ENCODE measurements at regions not wholly inside any gene's neighbourhood (a gene's known extent, or its start where the extent isn't known, plus 50 kb on each side); places are given as distances from the start of the nearest gene placed in this dataset.

DNA sequence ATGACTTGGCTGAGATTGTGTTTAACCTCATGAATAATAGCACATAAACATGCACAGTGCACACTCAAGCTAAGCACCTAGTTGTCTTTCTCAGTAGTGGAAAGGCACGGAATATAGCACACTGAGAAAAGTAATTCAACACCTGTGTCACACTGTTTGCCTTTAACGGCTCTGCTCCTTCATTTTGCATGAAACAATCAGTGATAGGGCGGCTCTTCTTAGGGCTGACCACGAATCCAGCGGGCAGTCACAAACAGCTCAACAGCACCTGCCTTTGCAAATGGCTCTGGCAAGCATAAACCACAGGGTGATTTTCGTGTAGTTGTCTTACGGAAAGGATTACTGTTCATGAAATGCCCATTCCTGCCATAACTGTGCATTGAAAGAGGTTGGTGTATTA is 954.0 kb upstream of the TENM3 start:
- no peak for DNase-seq (ENCODE audit: low spot score)
- TF ChIP-seq, protein P1, sequence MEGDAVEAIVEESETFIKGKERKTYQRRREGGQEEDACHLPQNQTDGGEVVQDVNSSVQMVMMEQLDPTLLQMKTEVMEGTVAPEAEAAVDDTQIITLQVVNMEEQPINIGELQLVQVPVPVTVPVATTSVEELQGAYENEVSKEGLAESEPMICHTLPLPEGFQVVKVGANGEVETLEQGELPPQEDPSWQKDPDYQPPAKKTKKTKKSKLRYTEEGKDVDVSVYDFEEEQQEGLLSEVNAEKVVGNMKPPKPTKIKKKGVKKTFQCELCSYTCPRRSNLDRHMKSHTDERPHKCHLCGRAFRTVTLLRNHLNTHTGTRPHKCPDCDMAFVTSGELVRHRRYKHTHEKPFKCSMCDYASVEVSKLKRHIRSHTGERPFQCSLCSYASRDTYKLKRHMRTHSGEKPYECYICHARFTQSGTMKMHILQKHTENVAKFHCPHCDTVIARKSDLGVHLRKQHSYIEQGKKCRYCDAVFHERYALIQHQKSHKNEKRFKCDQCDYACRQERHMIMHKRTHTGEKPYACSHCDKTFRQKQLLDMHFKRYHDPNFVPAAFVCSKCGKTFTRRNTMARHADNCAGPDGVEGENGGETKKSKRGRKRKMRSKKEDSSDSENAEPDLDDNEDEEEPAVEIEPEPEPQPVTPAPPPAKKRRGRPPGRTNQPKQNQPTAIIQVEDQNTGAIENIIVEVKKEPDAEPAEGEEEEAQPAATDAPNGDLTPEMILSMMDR (IDR thresholded peaks at IDR 0.05; ENCODE audit: unreplicated experiment) = no peak
- Mint-ChIP-seq H3K36me3 (ENCODE audit: low read depth, unreplicated experiment) (no peaks in the 10 kb centered on the region), H3K9me3 (ENCODE audit: unreplicated experiment) (no peaks in the 10 kb centered on the region), H3K27me3 (ENCODE audit: unreplicated experiment) (no peaks in the 10 kb centered on the region), H3K27ac (ENCODE audit: unreplicated experiment) (no peak overlapping the region), H3K4me1 (ENCODE audit: unreplicated experiment) (peaks cover 14% of the 10 kb centered on the region), H3K4me3 (ENCODE audit: unreplicated experiment) (no peak overlapping the region)

DNA sequence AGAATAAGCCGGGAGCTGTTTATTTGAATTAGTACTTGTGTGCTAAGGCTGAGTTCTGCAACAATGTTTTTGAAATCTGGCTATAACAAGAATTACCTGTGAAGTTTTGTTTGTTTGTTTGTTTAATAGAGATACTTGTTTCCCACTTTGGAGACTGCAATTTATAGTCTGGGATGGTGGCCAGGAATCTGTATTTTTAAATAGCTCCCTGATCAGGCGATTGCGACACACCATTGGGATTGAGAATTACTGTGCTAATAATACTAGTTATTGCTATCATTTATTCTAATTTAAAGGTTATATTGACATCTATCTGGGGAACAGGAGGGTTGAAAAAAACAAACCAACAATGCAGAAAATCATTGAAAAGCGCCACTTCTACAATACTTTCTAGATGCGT is 951.6 kb upstream of the TENM3 start:
- H3K27ac Mint-ChIP-seq (ENCODE audit: unreplicated experiment) = no peak overlapping the region
- DNase-seq (ENCODE audit: low spot score) = no peak
- no peaks in the 10 kb centered on the region for H3K9me3 Mint-ChIP-seq (ENCODE audit: unreplicated experiment)
- H3K4me3 Mint-ChIP-seq (ENCODE audit: unreplicated experiment) = no peak overlapping the region
- H3K36me3 Mint-ChIP-seq (ENCODE audit: low read depth, unreplicated experiment) = no peaks in the 10 kb centered on the region
- TF ChIP-seq, protein P1 (IDR thresholded peaks at IDR 0.05; ENCODE audit: unreplicated experiment) = no peak
- no peaks in the 10 kb centered on the region for H3K27me3 Mint-ChIP-seq (ENCODE audit: unreplicated experiment)
- peaks cover 18% of the 10 kb centered on the region for H3K4me1 Mint-ChIP-seq (ENCODE audit: unreplicated experiment)

DNA sequence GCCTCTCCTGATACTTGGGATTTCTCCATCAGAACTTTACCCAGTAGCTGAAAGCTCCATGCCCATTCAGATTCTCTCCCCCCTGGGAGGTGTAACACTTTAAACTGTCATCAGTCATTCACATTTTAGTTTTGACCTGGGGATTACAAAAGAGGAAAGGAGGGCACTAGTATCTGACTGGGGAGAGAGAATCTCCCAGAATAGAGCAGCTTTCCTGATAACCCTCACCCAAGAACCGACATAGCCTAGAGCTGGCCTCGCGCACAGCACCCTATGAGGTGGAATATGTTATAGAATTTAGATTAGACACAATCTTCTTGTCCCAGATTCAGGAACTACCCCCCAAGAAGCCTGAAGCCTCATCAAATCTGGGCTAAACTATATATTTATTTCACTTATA is 950.2 kb upstream of the TENM3 start:
- Mint-ChIP-seq H3K4me3 (ENCODE audit: unreplicated experiment) (no peak overlapping the region), H3K4me1 (ENCODE audit: unreplicated experiment) (peaks cover 18% of the 10 kb centered on the region), H3K27me3 (ENCODE audit: unreplicated experiment) (no peaks in the 10 kb centered on the region), H3K9me3 (ENCODE audit: unreplicated experiment) (no peaks in the 10 kb centered on the region), H3K36me3 (ENCODE audit: low read depth, unreplicated experiment) (no peaks in the 10 kb centered on the region), H3K27ac (ENCODE audit: unreplicated experiment) (no peak overlapping the region)
- DNase-seq (ENCODE audit: low spot score) = no peak
- TF ChIP-seq, protein P1 (IDR thresholded peaks at IDR 0.05; ENCODE audit: unreplicated experiment) = no peak

DNA sequence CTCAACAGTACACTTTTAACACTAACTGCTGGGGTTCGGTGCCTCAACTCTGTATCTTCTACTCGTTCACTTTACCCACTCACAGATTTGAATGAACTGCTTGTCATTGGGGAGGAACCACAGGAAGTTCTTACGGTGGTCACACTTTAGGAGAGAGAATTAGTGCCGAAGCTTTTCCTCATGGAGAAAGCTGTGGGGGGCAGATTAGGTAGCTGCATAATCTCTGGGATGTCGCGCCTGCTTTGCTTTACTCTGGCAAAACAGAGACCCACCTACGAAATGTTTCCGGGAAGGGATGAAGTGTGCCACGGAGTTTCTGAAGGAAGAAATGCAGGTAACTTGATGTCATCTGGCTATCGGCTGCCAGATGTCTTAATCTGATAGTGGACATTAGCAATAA is 949.7 kb upstream of the TENM3 start:
- Mint-ChIP-seq H3K27ac (ENCODE audit: unreplicated experiment) (no peak overlapping the region), H3K9me3 (ENCODE audit: unreplicated experiment) (no peaks in the 10 kb centered on the region), H3K27me3 (ENCODE audit: unreplicated experiment) (no peaks in the 10 kb centered on the region), H3K4me3 (ENCODE audit: unreplicated experiment) (no peak overlapping the region), H3K36me3 (ENCODE audit: low read depth, unreplicated experiment) (no peaks in the 10 kb centered on the region), H3K4me1 (ENCODE audit: unreplicated experiment) (peaks cover 18% of the 10 kb centered on the region)
- DNase-seq (ENCODE audit: low spot score) = no peak
- TF ChIP-seq, protein P1 (IDR thresholded peaks at IDR 0.05; ENCODE audit: unreplicated experiment) = no peak

DNA sequence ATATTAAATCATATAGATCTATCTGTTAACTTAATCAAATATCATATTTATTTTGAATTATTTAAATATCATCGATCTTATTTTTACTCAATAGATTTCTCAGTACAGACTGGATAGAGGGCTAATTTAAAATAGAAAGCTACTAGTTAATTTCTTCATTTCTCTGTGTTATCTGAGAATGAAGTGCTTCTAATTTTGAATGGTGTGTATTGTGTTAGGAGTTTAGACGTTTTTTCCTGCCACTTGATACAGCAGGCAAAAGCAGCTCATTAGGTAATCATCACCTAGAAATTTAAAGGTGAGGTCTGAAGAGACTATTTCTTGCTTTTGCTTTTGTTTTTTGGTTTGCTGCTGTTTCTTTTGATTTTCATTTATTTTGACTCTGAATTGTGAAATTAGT is 948.8 kb upstream of the TENM3 start:
- no peak overlapping the region for H3K4me3 Mint-ChIP-seq (ENCODE audit: unreplicated experiment)
- H3K27me3 Mint-ChIP-seq (ENCODE audit: unreplicated experiment) = no peaks in the 10 kb centered on the region
- H3K36me3 Mint-ChIP-seq (ENCODE audit: low read depth, unreplicated experiment) = no peaks in the 10 kb centered on the region
- no peak overlapping the region for H3K27ac Mint-ChIP-seq (ENCODE audit: unreplicated experiment)
- no peak for DNase-seq (ENCODE audit: low spot score)
- peaks cover 18% of the 10 kb centered on the region for H3K4me1 Mint-ChIP-seq (ENCODE audit: unreplicated experiment)
- TF ChIP-seq, protein P1 (IDR thresholded peaks at IDR 0.05; ENCODE audit: unreplicated experiment) = no peak
- no peaks in the 10 kb centered on the region for H3K9me3 Mint-ChIP-seq (ENCODE audit: unreplicated experiment)

All from endothelial cell (in vitro differentiated cells).